ENCODE measurements at regions not wholly inside any gene's neighbourhood (a gene's known extent, or its start where the extent isn't known, plus 50 kb on each side); places are given as distances from the start of the nearest gene placed in this dataset.

GRCh38 chr13:106623799-106624460 lies 56.0 kb upstream of the ARGLU1 start:
- in situ Hi-C loops (cut with MboI; ENCODE audit: low sequenced_read_pairs), result no loop called here

- in situ Hi-C loops (cut with MboI; ENCODE audit: low sequenced_read_pairs), result no loop called here
These were observed 53.9 kb upstream of the ARGLU1 start for GRCh38 chr13:106621833-106622232.

- in situ Hi-C loops (cut with MboI; ENCODE audit: low sequenced_read_pairs), result no loop called here
These were observed 52.0 kb upstream of the ARGLU1 start for GRCh38 chr13:106619688-106620555.

Measured in HL-60/S4 (cell line).